Activated gamma-delta T cell treated with Interleukin-2 at 50 U/mL for 16 hours (primary cell): ENCODE measurements at regions not wholly inside any gene's neighbourhood (a gene's known extent, or its start where the extent isn't known, plus 50 kb on each side); places are given as distances from the start of the nearest gene placed in this dataset.

Experiments
- DNase-seq: peaks from one replicate; pipeline ENCODE4 v3.0.0-alpha.2; 2020

DNA sequence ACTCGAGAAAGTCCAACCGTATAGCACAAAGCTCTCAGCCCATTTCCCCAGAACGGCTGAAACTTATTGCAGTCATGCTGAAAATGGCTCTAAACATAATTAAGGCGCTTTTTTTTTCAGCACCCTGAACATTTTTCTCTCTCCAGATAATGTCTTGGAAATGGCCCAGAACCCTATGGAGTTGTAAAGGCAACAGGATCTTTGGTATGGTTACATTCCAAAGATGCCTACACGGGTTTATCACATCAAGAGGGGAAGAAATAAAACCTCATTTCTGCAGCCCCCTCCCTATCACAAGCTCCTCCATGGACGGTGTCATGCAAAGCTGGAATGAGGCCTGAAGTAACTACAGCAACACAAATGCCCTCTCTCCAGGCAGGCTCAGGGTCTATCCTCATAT, 126.4 kb upstream of the GALNT2 start:
- no peak for DNase-seq

DNA sequence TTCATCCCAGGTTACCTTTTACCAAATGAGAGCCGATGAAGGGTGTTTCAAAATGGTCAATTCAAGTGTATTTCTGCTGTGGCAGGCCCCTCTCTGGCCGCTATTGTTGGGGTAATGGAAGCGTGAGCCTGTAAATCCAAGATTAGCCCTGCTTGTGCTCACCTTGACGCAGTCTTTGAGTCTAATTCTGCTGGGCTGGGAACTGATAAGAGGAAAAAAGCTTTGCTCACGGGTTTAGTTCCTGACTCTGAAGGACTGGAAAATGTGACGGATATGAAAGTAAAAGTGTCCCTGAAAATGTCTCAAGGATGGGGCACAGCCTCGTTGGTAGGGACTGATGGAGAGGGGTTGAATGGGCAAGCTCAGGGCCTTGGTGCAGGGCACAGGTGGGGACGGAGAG, 125.9 kb upstream of the GALNT2 start:
- no peak for DNase-seq

DNA sequence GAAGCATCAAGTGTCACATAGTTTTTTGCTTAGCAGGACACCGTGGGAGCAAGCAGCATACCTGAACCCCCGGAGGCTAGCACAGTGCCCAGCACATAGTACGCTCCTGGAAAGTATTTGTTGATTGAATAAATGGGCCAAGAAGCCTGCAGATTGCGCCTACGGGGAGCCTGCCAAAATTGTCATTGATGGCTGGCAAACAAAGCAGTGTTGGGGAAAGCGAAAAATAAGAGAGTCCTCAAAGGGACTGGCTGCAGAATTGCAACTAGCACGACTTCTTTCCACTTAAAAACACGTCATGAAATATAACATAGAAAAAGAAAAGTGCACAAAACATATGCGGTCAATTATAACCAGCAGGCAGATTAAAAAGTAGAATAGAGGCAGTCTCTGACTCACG, 125.2 kb upstream of the GALNT2 start:
- DNase-seq = no peak

DNA sequence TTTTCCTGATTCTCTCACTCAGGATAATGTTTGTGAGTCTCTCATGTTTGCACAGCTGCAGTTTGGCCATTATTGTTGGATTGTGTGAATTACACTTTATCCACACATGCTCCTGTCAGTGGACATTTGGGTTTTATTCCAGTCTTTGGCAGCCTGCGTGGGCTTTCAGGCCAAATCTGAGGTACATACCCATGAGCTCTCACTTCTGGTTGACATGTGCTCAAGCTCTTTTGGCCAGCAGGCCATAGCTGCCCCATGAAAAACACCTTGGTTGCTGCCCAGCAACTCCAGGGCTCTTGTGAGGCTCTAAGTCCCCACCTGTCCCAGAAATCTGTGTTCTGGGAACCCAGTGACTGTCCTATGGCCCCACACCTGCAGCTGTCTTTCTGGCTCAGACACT, 124.5 kb upstream of the GALNT2 start:
- no peak for DNase-seq

DNA sequence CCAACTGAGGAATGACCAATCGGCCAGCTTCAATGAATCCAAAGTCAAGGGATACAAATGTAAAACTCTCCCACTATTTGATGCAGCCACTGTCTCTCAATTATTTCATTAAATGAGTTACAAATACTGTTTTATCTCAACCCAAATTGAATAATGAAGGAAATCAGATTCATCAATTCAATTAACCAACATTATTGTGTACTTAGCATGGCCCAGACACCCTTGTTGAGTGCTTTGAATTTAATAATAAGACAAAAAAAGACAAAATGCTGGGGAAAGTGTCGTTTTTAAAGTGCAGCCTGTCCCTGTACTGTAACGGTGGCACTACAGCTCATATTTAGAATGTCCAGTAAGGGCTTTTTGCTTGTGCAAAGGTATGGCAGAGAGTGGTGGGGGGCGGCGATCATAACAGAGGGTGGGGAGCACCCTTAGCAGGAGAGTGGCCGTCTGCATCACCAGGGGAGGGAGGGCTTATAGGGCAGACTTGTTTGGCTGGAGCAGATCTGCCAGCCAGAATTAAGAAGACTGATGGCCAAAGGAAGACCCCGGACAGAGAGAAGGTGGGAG, 123.8 kb upstream of the GALNT2 start:
- DNase-seq = no peak

DNA sequence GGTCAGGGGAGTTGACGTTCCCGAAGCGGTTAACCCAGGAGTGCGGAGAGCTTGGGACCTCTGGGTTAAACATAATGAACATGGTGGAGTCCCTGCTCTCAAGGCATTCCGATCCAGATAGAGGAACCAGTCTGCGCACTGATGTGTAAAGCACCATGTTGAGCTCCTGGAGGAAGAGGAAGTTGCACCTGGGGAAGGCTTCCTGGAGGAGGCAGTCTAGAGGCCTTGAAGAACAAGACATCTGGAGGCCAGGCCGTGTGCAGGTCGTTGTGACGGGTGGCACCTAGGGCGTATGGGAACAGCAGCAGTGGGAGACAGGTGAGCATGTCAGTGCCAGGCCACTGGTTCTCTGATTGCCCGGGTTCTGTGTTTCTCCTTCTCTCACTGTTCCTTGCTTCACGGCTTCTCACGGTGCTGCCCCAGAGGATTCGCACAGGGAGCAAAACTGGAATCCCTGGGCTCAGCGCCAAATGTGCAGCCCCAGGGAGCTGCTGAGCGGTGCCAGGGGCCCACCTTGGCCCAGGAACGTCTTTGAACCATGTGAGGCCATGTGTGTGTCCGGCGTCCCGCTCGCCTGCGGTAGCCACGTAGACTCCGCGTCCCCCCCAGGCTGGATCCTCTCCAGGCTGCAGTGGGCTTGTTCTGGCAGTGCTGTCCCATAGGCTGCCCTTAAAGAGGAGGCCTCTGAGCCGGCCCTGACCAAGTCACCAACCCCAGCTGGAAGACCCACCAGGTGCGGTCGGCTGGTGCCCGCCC, 122.9 kb upstream of the GALNT2 start:
- DNase-seq = no peak

DNA sequence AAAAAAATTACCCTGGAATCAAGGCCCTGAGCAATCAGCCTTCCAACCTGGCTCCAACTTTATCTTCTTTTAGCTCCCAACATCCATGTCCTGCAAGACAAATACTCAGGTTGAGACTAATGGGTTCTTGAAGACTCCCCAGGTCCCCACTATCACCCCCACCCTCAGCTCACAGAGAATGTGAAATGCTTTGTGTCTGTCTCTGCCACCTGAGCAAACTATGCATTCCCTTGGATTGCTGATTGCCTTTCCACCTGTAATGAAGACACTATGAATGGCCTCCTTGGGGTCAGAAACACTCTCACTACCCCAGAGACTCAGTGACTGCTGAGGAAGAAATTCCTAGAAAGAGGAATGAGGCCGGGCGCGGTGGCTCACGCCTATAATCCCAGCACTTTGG, 121.2 kb upstream of the GALNT2 start:
- DNase-seq = no peak

DNA sequence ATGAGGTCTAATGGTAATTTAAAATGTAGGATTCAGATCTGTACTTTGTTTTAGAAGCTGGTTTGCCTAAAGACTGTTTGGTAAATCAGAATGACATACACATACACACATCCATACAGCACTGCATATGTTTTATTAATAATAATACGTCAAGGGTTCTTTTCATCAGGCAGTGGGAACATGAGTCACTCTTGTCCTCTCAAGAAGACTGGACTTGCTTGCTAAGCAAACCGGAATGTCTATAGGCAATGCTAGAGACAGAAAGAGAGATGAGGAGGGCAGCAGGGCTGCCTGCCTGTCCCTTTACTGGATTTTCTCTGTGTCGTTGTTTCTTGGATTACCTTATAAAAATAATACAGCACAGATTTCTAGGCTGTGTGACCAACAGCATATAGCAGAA, 119.1 kb upstream of the GALNT2 start:
- DNase-seq = no peak

DNA sequence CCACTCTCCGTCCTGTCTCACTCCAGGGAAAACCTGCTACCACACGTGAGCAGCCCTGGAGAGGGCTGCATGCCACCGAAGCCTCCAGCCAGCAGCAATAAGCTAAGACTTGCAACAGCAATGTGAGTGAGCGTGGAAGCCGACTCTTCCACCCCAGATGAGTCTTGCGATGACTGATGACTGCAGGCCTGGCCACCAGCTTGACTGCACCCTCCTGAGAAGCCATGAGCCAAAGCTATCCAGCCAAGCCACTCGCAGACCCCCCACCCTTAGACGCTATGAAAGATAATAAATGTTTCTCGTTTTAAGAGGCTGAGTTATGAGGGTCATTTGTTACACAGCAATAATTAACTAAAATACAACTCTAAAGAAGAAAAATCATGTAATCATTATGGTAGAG, 118.6 kb upstream of the GALNT2 start:
- no peak for DNase-seq

DNA sequence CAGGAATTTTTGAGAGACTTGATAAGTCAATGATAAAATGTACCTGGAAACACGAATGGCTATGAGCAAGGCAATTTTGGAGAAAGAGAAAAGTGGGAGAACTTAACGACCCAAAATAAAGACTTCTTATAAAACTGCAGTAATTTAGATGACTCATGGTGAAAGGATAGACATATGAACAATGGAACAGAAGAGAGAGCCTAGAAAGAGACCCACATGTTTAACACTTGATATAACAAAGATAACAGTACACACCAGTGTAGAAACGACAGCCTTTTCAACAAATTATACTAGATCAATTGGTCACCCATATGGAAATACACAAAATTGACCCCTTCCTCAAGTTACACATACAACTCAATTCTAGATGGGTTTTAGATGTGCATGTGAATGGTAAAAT, 117.5 kb upstream of the GALNT2 start:
- no peak for DNase-seq

DNA sequence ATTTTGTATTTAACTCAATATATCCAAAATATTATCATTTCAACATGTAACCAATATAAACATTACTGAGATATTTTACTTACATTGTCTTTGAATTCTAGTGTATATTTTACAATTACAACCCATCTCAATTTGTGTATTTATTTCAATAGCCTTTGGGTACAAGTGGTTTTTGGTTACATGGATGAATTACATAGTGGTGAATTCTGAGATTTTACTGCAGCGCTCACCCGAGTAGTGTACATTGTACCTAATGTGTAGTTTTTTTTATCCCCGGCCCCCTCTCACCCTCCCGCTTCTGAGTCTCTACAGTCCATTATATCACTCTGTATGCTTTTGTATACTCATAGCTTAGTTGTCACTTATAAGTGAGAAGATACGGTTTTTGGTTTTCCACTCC, 117.0 kb upstream of the GALNT2 start:
- no peak for DNase-seq

DNA sequence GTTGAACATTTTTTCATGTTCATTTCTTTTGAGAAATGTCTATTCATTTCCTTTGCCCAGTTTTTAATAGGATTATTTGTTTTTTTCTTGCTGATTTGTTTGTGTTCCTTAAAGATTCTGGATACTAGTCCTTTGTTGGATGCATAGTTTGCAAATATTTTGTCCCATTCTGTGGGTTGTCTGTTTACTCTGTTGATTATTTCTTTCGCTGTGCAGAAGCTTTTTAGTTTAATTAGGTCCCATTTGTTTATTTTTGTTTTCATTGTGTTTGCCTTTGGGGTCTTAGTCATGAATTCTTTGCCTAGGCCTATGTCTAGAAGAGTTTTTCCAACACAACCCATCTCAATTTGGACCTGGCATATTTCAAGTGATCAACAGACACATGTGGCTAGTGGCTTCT, 116.1 kb upstream of the GALNT2 start:
- no peak for DNase-seq

DNA sequence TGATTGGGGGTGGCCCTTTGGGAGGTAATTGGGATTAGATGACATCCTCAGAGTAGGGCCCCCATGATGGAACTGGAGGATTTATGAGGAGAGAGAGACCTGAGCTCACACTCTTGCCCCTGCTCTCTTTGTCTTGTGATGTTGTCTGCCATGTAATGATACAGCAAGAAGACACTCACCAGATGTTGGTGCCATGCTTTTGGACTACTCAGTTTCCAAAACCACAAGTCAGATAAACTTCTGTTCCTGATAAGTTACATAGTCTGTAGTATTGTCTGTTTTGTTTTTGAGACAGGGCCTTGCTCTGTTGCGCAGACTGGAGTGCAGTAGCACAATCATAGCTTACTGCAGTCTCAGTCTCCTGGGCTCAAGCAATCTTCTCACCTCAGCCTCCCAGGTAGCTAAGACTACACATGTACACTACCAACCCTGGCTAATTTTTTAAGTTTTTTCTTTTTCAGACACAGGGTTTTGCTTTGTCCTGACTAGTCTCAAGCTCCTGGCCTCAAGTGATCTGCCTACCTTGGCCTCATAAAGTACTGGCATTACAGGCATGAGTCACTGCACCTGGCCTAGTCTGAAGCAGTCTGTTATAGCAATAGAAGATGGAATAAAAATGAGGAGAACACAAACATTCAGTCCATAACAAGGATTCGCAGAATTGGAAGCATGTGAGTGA, 115.0 kb upstream of the GALNT2 start:
- DNase-seq = no peak

DNA sequence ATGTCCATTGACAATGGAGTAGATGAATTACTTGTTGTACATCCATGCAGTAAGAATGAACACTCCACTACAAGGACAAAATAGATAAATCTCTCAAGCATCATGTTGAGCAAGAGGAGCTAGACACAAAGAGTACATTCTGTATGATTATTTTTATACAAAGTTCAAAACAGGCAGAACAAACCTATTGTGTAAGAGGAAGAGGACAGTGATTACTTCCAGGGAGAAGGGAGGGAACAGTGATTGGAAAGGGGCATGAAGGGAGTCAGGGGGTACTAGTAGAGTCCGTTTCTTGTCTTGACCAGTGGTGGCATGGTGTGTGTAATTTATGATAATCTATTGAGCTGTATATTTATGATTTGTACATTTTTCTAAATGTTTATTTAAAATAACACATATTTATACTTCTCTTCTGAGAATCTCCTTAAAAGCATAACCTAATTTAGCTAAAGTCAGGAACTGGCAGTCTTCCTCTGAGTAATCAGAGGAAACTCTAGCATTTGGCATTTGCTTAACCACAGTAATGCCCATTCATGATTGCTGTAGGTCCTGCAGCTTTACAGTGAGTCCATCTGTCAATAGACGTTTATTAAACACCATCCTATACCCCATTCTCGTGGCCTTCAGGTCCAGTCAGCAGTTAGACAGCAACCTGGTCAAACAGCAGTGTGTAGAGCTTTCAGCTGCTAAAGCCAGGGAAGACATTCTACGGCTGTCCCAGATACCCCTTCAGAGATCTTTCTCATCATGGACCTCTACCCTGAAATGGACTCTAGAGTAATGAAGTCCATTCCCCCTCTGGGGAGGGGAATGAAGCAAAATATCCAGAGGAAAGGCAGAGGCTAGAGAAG, 114.1 kb upstream of the GALNT2 start:
- DNase-seq = no peak

DNA sequence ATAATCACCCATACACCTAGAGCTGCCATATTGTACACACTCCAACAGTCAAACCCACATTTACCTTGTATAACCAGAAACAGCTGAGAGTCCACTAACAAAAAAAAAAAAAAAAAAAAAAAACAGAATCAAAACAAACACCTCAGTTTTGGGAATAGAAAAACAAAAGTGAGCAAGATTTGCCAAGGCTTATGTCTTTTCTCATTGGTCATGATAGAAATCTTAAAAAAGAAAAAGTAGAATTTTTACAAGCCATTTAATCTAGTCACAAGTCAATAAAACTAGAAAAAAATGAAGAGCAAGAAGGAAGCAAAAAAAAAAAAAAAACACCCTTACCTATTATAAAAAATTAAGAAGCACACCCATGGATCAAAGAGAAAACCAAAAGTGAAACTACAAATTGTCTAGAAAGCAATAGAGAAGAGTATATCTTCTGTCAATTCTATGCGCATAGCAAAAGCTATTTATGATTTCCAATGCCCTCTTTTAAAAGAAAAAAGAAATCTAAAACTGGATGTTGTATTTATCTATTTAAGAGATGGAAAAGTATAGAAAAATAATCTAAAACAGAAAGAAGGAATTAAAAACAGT, 113.2 kb upstream of the GALNT2 start:
- DNase-seq = no peak

DNA sequence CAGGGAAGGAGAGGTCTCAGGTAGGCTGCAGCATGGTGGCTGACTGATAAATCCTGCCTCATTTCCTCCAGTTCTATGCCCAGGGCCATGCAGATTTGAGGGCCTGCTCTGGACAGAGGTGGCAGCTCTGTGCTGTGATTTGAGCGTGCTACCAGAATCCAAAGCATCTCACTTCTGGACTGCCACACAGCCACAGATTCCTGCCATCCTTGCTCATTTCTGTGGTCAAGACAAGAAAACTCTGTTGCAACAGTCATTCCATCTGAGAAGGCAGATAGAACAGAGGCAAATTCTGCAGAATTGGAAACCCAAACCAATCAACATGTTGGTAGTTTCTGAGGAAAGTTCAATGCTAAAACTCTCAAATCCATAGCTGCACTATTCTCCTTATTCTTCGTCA, 102.8 kb upstream of the GALNT2 start:
- no peak for DNase-seq

DNA sequence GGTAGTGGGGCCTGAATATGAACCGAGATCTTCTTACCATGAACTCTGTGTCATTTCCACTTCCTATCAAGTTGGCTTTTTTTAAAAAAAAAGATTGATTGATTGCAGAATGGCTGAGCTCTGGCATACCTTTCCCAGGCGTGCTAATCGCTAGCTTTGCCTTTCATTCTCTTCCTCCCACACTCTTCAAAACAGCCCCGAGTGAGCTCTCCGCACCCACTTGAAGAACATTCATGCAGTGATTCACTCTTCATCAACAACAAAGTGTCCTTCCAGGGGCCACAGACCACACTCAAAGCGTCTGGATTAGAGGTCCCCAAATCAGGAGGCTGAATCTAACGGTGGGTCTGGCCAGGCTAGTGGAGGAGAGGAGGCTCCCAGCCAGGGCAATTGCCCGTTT, 96.3 kb upstream of the GALNT2 start:
- no peak for DNase-seq

DNA sequence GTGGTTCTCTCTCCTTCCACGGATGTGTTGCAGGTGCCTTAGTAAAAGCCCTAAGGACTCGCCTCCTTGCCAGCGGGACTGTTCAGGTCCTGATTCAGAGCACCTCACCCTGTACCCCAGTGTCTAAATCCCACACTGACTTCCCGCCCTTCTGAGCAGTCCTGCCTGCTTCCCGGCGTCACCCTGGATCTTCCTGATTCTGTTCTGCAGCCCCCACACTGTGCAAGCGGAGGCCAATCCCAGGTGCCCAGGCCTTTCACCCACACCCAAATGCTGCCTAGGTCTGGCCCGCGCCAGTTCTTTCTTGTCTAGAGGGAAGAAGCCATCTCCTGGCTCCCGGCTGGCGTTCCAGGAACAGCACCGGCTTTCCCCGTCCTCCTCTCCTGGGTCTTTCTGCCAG, 95.9 kb upstream of the GALNT2 start:
- DNase-seq = no peak

DNA sequence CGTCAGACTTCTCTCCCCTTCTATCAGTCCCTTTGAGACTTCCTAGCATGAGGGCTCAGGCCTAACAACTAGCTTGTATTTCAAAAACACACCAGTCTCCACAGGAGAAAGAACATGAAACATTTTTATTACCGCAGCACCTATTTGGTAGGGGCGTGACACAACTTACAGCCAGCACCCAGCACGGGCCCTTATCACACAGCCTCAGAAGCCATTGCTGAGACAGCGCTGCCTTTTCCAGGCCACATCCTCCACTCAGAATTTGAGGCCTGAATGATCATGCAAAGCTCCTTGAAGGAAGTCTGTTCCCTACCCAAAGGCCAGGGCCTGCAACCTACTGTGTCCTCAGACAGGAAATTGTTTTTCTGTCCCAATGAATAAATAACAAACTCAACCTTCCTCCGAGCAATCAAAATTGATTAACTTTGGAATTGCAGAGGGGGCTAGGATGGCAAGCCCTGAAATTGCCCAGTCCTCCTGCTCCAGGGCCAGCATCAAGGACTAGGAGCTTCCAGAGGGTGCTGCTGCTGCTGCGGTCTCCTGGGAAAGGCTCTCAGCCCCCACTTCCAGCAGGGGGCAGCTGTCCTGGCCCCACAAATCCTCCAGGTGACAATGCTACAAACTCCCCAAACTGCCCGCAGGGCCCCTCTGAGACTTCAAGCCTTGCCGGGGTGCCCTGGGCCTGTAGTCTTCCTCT, 94.3 kb upstream of the GALNT2 start:
- no peak for DNase-seq

DNA sequence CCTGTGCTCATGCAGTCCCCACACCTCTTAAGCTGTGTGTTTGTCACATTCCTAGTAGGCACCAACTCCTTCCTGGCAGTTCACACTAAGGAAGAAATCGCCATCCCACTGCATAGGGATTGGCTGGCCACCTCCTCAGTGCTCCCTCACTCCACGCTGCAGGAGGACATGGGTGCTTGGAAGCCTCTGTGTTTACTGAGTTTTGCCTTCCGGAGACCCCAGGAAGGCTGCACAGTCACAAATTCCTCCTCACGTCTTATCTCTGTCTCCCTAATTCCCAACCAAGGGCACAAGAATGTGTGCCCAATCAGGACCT, 93.8 kb upstream of the GALNT2 start:
- DNase-seq = no peak

DNA sequence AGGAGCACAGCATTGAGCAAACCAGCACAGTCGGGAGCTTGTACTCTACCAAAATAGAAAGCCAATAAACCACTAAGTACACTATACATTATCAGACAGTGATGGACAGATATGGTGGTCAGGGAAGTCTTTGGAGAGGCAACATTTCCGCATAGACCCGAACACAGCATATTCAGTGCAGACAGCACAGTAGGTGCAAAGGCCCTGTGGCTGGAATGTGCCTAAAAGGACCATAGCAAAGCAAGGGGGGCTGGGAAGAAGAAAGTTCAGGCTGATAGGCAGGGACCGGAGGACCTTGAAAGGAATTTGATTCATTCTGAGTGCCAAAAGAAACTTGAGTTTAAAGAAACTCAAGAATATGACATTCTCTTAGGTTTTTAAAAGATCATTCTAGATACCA, 92.0 kb upstream of the GALNT2 start:
- DNase-seq = no peak

DNA sequence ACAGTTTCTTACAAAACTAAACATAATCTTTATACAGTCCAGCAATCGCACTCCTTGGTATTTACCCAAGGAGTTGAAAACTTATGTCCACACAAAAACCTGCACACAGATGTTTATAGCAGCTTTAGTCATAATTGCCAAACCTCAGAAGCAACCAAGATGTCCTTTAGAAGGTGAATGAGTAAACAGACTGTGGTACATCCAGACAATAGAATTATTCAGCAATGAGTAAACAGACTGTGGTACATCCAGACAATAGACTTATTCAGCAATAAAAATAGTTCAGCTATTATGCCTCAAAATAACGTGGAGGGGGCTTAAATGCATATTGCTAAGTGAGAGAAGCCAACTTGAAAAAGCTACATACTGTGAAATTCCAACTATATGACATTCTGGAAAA, 87.0 kb upstream of the GALNT2 start:
- no peak for DNase-seq

DNA sequence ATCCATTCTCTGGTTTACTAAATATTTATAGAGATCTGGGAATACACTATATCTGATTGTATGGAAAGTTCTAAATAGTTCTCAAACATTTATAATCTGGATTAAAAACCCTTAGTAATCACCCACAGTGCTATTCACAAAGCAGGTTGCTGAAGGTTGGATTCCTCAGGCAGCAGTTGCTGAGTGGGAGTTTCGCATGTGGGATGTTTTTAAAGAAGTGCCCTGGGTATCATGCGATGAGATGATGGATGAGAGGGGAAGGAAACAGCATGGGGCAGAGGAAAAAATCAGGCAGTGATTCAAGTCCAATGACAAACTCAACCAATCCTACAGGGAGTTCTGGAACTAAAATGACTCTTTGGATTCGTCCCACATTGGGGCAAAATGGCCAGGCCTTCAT, 85.3 kb upstream of the GALNT2 start:
- no peak for DNase-seq
